Urothelium cell line (cell line): ENCODE measurements at regions not wholly inside any gene's neighbourhood (a gene's known extent, or its start where the extent isn't known, plus 50 kb on each side); places are given as distances from the start of the nearest gene placed in this dataset.

ENCODE experiments used
- DNase-seq: peaks from one replicate; pipeline ENCODE4 v3.0.0; 2011; ENCODE audit warnings: low spot score, mixed read lengths
- FAIRE-seq: peaks from 2 replicates; lab custom pipeline; 2011; peaks lifted over from hg19 to GRCh38; lab: Jason Lieb, UNC

DNA sequence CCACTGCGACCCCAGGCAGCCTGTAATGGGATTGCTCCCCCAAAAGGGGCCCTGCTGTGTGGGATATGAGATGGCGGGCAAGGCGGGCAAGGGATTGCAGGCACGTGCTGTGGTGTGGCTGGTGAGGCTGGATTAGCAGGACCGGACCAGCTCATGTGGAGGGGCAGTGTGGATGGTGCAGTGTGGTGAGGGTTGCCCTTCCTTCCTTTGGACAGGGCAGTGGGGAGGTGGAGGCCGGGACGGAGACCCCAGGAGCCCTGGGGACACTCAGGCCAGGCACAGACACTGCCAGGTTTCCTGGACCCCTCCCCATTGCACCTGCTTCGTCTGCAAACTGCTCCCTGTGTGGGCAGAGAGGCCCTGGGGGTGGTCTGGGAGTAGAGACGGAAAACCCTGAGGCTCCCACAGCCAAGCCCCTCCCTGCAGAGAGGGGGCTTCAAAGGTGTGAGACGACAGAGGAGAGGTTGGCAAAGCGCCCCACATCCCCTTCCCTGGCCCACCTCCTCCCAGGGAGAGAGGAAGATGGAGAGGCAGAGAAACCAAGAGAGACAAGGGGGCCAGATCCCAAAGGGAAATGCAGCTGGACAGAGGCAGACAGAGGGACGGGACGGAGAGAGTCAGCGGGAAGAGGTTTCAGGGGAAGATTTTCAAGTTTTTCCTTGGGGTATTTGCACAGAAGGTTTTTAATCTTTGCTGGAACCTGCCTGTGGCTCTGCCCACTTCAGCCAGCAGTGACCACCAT lies 89.2 kb downstream of the MICALL2 start:
- FAIRE-seq (peak; percentile 98), DNase-seq (no peak)

DNA sequence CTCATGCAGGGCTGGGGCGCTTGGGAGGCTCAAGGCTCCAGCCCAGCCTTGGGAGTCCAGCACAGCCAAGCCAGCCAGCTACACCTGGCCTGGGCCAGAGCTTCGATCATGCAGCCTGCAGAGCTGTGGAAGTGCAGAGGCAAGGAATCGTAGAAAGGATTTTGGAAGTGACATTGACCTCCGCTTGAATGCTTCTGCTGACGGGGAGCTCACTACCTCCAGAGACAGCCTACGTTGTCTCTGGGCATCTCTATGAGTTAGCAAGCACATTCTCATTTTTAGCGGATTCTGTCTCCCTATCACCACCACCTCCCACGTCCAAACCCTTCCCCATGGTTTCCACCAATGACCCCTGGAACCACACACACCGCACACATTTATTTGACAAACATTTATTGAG lies 88.5 kb downstream of the MICALL2 start:
- DNase-seq (no peak), FAIRE-seq (no peak)

DNA sequence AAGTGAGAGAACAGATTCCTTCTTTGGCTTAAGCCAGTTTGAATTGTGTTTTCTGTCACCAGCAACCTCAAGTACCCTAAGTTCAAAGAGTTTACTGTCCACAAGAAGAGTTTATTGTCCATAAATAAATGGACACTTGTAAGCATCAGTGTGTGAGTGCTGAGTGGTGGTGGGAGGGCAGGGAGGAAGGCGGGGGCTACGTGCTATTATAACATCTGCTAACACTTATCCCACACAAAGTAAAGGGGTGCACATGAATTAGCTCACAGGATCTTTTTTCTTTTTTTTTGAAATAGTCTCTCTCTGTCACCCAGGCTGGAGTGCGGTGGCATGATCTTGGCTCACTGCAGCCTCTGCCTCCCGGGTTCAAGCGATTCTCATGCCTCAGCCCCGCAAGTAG lies 87.2 kb downstream of the MICALL2 start:
- FAIRE-seq (peak; percentile 50), DNase-seq (no peak)

DNA sequence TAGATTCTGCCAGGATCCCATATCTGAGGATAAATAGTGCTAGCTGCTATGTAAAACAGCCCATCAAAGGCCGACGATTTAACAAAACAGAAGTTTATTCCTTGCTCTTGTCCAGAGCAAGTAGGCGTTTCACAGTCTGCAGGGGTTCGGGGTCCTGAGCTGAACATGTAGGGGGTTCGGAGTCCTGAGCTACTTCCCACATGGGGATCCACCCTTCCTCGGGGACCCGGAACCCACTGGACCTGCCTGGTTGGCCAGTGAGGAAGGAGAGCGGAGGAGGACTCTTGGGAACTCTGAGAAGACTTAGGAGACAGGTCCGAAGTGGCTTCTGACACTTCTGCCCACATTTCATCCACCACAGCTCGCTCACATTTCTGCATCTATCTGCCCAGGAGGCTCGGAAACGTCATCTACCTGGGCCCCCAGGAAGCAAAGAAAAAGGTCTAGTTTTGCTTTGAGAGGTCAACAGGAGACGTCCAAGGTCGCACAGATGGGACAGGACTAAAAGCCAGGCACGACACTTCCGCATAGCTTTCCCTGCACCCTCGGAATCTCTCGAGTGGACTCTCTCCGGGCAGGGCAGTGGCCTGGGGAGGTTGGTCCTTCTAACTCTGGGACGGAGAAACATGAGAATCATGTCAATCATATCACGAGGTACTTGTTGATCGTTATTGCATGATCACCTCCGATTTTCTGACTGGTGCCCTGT lies 86.4 kb downstream of the MICALL2 start:
- FAIRE-seq: no peak
- DNase-seq: no peak

DNA sequence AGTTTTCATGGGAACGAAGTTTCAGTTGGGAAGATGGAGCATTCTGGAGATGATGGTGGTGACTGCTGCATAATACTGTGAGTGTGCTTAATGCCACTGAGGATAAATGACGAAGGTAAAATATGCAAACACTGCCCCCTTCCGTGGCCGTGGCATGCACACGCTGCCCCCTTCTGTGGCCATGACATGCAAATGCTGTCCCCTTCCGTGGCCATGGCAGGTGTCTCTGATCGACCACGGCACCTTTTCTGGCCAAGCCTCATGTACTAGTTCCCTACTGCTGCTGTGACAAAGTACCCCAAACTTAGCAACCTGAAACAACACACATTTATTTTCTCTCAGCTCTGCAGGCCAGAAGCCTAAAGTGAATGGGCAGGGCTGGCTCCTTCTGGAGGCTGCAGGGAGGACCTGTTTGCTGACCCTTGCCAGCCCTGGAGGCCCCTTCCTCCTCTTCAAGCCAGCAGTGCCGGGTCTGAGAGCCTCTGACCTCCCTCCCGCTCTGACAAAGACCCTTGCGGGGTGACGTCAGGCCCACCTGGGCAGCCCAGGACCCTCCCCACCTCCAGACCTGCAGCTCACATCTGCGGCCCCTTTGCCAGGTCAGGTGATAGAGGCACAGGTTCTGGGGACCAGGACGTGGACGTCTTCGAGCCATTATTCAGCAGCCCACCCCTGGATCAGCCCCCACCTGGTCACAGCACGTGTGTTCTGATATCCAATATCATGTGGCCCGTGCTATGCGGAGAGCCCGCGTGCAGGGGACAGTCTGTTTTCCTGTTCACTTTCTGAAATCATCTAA lies 82.0 kb downstream of the MICALL2 start:
- no peak for DNase-seq

DNA sequence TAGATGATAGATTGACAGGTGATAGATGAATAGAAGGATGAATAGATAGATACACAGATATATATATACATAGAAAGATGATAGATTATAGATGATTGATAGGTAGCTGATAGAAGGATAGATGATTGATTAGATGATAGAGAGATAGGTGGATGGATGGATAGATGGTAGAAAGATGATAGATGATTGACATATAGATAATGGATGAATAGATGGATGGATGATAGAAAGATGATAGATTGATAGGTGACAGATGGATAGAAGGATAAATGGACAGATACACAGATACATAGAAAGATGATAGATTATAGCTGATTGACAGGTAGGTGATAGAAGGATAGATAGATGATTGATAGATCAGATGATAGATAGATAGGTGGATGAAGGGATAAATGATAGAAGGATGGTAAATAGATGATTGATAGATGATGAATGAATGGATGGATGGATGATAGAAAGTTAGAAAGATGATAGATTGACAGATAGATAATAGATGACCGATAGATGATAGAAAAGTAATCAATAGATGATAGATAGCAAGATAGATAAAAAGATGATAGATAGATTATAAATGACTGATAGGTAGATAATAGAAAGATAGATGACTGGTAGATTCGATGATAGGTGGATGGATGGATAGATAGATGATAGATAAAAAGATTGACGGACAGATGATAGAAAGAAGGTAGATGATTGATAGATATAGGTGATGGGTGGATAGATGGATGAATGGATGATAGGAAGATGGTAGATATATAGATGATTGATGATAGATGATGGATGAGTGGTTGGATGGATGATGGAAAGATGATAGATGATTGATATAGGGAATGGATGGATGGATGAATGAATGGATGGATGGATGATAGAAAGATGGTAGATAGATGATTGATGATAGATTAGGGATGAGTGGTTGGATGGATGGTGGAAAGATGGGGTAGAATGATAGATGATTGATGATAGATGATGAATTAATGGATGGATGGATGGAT lies 80.4 kb downstream of the MICALL2 start:
- DNase-seq: no peak
- peak; percentile 48 for FAIRE-seq

More for the DNA sequence above, 82.0 kb downstream of the MICALL2 start:
- FAIRE-seq: peak; percentile 96

DNA sequence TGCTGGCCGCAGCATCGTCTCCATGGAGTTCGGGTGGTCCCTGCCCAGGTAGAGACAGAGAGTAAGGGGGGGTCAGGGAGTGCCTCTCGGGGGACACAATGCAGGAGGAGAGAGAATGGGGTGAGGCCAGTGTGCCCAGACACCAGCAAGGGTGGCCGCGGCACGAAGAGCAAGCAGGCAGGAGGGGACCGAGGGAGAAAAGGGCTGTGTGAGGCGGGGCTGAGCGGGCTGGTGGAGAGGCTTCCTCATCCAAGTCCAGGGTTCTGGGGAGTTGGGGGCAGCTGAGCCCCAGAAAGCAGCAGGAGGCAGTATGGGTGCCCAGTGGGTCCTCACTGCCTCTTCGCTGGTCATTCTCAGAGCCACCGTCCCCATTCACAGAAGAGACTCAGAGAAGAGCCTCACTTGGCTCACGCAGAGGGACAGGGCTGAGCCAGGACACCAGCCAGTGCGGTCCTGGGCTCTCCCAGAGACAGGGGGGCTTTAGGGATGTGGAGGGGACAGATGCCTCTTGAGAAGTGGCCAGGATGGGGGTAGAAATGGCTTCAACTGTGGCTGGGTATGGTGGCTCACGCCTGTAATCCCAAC lies 78.9 kb downstream of the MICALL2 start:
- DNase-seq (no peak), FAIRE-seq (peak; percentile 37)

DNA sequence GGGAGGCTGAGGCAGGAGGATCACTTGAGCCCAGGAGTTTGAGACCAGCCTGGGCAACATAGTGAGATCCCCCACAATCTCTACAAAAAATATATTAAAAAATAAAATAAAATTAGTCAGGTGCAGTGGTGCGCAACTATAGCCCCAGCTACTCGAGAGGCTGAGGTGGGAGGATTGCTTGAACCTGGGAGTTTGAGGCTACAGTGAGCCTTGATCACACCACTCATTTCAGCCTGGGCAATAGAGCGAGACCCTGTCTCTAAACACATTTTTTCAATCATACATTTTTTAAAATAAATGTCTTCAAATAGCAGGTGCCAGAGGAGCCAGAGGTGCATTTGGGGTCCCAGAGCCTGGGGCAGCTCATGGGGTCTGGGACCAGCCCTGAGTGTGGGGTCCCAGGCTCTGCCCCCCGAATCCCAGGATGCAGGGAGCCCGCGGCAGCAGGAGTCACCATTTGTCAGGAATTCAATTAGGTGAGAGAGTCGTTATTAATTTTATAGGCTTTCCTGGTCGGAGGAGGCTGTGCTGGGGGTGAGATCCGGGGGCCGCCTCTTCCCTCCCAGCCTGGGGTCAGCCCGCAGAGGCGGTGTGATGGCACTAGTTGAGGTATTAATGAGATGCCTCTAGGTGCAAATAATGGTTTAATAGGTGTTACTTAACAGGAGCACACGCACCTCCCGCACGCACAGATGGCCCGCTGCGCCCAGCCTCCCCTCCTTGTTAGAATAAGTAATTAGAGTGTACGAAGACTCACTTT lies 78.3 kb downstream of the MICALL2 start:
- no peak for DNase-seq
- FAIRE-seq: no peak

DNA sequence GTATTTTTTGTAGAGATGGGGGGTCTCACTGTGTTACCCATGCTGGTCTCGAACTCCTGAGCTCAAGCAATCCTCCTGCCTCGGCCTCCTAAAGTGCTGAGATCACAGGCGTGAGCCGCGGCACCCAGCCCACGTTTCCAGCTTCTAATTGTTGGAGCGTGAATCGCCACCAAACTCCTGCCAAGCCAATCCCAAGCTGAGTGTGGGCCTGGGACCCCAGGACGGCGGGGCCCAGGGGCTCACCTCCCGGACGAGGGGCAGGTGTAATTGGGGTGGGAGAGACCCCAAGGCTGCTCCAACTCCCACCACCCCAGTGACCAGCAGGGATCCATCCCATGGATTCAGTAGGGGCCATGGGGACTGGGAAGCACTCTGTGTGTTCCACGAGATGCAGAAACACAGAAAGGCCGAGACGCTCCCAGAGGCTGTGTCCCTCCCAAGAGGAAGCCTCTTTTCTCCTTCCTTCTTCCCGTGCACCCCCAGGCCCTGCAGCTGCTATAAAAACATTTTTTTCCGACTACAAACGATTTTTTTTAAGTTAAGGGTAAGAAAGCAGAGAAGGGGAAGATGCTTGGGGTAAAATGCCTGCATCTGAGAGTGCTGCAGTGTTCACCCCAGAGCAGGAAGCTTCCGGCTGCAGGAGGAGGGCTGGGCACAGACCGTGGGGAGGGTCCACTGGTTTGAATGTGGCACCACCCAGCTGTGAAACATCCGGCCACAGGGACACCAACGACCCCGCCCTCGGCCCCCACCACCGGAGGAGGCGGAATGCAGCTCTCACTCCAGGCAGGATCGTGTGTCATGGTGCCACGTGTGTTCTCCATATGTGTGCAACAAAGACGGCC lies 76.5 kb downstream of the MICALL2 start:
- peak; percentile 32 for FAIRE-seq

DNA sequence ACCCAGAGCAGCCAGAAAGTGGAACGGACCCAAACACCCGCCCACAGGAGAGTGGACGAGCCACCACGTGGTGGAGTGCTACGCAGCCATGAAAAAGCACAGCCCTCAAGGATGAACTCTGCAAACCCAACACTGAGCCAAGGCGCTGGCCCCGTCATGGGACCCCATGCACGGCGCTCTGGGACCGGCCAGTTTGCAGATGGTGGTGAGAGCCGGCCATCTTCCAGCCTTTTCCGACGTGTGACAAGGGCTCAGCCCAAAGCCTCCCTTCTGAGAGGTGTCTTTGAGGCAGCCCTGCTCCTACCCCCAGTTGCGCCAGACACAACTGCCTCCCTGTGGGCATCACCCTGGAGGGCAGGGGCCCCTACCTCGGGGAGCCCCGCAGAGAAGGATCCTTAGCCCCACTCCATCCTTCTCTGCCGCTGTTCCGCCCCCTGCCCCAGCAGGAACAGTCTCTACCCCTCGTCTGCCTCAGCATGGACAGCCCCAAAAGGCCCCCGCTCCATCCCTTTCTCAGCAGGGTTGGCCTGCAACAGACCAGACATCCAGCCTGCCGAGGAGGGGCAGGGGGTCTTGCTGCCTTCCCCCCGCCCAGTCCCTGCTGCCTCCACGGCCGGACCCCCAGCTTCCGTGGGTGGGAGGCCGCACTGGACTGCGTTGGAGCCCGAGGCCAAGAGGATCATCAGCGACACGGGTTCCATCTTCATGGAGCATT lies 75.7 kb downstream of the MICALL2 start:
- FAIRE-seq: peak; percentile 93
- DNase-seq: no peak

More for the DNA sequence above, 76.5 kb downstream of the MICALL2 start:
- no peak for DNase-seq

DNA sequence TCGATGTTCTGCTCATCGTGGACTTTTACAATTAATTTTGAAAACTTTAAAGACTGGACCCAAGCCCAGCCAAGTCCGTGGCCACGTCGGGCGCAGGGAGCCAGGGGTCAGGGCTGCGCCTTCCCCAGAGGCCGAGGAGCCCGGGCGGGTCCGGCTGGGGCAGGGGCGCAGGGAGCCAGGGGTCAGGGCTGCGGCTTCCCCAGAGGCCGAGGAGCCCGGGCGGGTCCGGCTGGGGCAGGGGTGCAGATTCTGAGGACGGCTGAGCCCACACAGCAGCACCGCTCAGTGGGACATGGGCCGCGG lies 75.2 kb downstream of the MICALL2 start:
- FAIRE-seq: no peak
- no peak for DNase-seq
